Stimulated activated CD4-positive, alpha-beta T cell treated with anti-CD3 and anti-CD28 coated beads, Interleukin-12 subunit alpha, Interleukin-12 subunit beta, amount 100 ng/mL, for 24 hours (primary cell): ENCODE measurements at regions not wholly inside any gene's neighbourhood (a gene's known extent, or its start where the extent isn't known, plus 50 kb on each side); places are given as distances from the start of the nearest gene placed in this dataset.
"Not testable (repeated sequence)": the region's sequence is repeated elsewhere in the genome, so short reads cannot be mapped to it uniquely, and the experiment has no call there.

Experiments used
- DNase-seq, 2 experiments: peaks; one replicate each; pipeline ENCODE4 v3.0.0-alpha.2; 2020; ENCODE audit warnings: low read depth in 2 of 2

GRCh38 chr2:87075054-87075790, 53.6 kb upstream of the PLGLB1 start:
- DNase-seq, result peak in 1 of 2 experiments; percentile 17

- peak in 1 of 2 experiments; percentile 34 for DNase-seq
Measured at GRCh38 chr2:87075791-87076252, 54.2 kb upstream of the PLGLB1 start.

DNA sequence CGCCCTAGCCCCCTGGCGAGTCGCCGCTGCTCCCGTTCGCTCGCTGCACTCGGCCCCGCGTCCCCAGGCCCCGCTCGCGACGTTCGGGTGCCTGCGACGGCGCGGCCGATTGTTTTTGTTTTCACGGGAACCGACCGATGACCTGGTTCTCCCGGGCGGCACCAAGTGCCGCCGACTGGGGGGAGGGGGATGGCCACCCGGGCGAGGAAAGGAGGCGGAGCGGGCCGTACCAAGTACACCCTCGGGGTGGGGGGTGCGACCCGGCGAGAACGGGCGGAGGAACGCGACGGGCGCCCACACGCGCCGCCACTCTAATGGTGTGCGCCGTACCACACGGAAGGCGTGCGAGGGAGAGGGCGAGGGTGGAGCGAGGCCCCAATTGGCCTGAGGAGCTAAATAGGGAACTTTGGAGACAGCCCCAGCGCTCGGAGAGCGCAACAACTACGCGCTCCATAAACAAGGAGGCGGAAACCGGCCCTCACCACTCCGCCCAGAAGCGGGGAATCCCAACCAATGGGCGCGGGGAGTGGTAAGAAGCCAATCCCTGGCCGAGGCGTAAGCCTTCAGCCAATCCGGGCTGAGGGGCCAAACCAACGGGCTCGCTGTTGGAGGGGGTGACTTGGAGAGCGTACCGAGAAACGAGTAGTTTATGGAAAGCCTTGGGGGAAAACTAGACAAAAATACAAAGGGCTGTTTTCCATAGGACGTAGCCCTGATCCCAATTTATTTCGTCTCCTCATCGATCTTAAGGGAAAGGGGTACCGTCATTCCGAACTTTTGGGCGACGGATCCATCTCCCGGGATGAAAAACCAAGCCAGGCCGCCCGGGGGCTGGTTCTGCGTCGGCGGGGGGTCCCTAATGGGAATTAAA, 54.8 kb upstream of the PLGLB1 start:
- peak; percentile 82 to 88 for DNase-seq

DNA sequence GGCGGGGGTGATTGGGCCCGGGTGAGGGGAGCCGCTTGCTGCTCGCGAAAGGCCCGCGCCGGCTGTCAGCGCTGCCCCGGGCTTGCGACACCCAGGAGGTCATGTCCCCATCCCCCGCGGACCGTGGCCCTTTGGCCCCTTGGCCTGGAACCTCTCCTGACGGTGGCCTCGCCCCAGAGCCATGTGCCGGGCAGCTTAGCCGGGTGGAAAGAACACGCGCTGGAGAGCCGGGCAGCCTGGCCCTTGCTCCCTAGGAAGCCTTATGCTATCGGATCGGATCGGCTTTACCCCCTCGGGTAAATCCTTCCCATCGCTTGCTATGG, 55.4 kb upstream of the PLGLB1 start:
- not testable (repeated sequence) for DNase-seq

DNA sequence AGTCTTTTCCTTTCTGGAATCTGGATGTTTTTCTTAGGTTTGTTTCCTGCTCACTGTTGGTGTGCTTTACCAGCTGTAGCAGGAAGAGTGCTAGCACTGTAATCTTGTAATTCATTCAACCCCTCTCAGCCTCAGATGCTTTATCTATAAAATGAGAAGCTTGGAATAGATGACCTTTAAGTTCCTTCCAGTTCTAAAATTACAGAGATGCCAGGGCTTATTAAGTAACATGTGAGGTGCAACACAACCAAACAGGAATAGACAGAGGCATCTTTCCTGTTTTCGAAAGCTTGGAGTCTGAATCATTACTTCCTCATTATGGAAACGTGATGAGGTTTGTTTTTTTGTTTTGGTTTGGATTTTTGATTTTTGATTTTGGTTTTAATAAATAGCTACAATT, 60.1 kb upstream of the PLGLB1 start:
- DNase-seq, result not testable (repeated sequence)

- not testable (repeated sequence) for DNase-seq
Measured at GRCh38 chr2:87088079-87088478, 66.4 kb upstream of the PLGLB1 start.

- not testable (repeated sequence) for DNase-seq
Measured at GRCh38 chr2:87089401-87089800, 67.8 kb upstream of the PLGLB1 start.

DNA sequence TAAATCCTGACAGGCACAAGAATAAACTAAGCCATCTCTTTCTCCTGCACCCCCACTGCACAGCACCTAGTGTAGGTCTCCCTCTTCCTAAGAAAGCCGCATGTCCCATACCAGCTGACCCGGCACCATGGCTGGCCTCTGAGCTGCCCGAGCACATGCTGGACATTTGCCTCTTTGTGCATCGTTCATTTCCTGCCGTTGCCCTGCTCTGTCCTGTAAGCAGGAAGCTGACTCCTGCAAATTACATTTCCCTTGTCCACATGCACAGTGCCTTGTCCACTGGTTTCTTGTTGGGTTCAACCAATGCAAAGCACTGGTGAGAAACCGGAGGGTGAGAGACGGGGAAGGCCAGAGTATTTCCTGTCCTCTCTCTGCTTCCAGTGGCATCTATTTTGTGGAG, 71.6 kb upstream of the PLGLB1 start:
- DNase-seq, result not testable (repeated sequence)

GRCh38 chr2:87093937-87094529, 72.4 kb upstream of the PLGLB1 start:
- DNase-seq, result not testable (repeated sequence)

DNA sequence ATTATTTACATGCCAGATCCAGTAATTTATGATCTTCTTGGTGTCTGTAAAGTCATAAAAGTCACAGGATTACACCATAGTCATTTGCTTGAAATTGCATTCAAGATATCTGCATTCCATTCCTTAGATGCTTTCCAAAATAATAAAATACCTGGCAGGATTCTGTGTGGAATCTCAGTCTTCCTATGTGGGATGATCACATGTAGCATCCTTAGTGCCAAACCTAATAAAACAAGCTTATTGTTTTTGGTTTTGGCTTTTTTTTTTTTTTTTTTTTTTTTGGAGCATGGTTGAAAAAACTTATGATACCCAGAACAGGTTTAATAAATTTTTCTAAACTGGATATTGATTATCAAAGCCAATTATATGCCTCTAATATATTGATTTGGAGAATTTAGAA, 74.2 kb upstream of the PLGLB1 start:
- not testable (repeated sequence) for DNase-seq

GRCh38 chr2:87128761-87129553, 107.3 kb upstream of the PLGLB1 start:
- not testable (repeated sequence) for DNase-seq

GRCh38 chr2:87132577-87132976, 110.9 kb upstream of the PLGLB1 start:
- DNase-seq, result not testable (repeated sequence)

GRCh38 chr2:87151835-87152493, 130.3 kb upstream of the PLGLB1 start:
- not testable (repeated sequence) for DNase-seq

GRCh38 chr2:87174454-87174853, 152.8 kb upstream of the PLGLB1 start:
- DNase-seq, result not testable (repeated sequence)

- not testable (repeated sequence) for DNase-seq
Measured at GRCh38 chr2:87183373-87183772, 161.7 kb upstream of the PLGLB1 start.

- not testable (repeated sequence) for DNase-seq
Measured at GRCh38 chr2:87184260-87184659, 162.6 kb upstream of the PLGLB1 start.

- DNase-seq, result not testable (repeated sequence)
Measured at GRCh38 chr2:87189214-87189613, 167.6 kb upstream of the PLGLB1 start.

GRCh38 chr2:87193336-87193735, 171.7 kb upstream of the PLGLB1 start:
- not testable (repeated sequence) for DNase-seq

- DNase-seq, result not testable (repeated sequence)
Measured at GRCh38 chr2:87194254-87194999, 172.8 kb upstream of the PLGLB1 start.

GRCh38 chr2:87196720-87197388, 175.2 kb upstream of the PLGLB1 start:
- not testable (repeated sequence) for DNase-seq
